A673 (cell line): ENCODE measurements at regions not wholly inside any gene's neighbourhood (a gene's known extent, or its start where the extent isn't known, plus 50 kb on each side); places are given as distances from the start of the nearest gene placed in this dataset.

Experiments used
- BruUV-seq: library from RNA; stranded (reverse); fragments of 400-500 nt; replicated peaks from 2 replicates; lab custom pipeline; 2021; lab: Mats Ljungman, UMichigan
- CTCF ChIA-PET: fragments of 300-600 bp; sonication (Branson Sonifier 250); formaldehyde crosslinking; loops from one replicate; lab custom pipeline; 2022; ENCODE audit warnings: antibody characterized with exemption; lab: Charles Lee
- POLR2A ChIA-PET: fragments of 300-600 bp; sonication (Branson Sonifier 250); formaldehyde crosslinking; loops from one replicate; lab custom pipeline; 2022; ENCODE audit warnings: antibody characterized with exemption; ENCODE audit not compliant: low non-redundant PET; lab: Charles Lee
- DNase-seq: peaks from one replicate; pipeline ENCODE4 v3.0.0-alpha.2; 2015; ENCODE audit warnings: low spot score
- H3K27ac ChIP-seq: fragments of 200-600 bp; sonication (generic); 2 replicates; pipeline ENCODE4 v1.5.1; 2016; ENCODE audit warnings: mixed run types, low read depth, mild to moderate bottlenecking, mixed read lengths, antibody characterized with exemption, low read length; ENCODE audit not compliant: poor library complexity, severe bottlenecking
- H3K27me3 ChIP-seq: fragments of 200-600 bp; sonication (generic); replicated peaks from 2 replicates; pipeline ENCODE4 v1.6.1; 2017; ENCODE audit warnings: mixed run types, low read depth, mild to moderate bottlenecking, mixed read lengths, antibody characterized with exemption, low read length; ENCODE audit not compliant: insufficient read depth, poor library complexity
- H3K36me3 ChIP-seq: fragments of 200-600 bp; sonication (generic); 2 replicates; pipeline ENCODE4 v1.6.1; 2016; ENCODE audit warnings: mixed run types, mild to moderate bottlenecking, mixed read lengths, antibody characterized with exemption, low read length; ENCODE audit not compliant: insufficient read depth, poor library complexity, severe bottlenecking
- H3K4me1 ChIP-seq: fragments of 200-600 bp; sonication (generic); 2 replicates; pipeline ENCODE4 v1.6.1; 2017; ENCODE audit warnings: mixed run types, mild to moderate bottlenecking, mixed read lengths, antibody characterized with exemption, low read length; ENCODE audit not compliant: insufficient read depth, poor library complexity, severe bottlenecking
- H3K4me3 ChIP-seq: fragments of 200-600 bp; sonication (generic); 2 replicates; pipeline ENCODE4 v1.5.1; 2016; ENCODE audit warnings: low read depth, mixed run types, mild to moderate bottlenecking, mixed read lengths, low read length; ENCODE audit not compliant: poor library complexity, severe bottlenecking
- H3K9me3 ChIP-seq: fragments of 200-600 bp; sonication (generic); 2 replicates; pipeline ENCODE4 v1.6.1; 2016; ENCODE audit warnings: mixed run types, low read depth, mild to moderate bottlenecking, mixed read lengths, antibody characterized with exemption, low read length; ENCODE audit not compliant: poor library complexity, severe bottlenecking
- EZH2 ChIP-seq: fragments of 200-600 bp; sonication (generic); IDR thresholded peaks from 2 replicates; pipeline ENCODE4 v1.6.1; 2017; ENCODE audit warnings: borderline replicate concordance, low read depth, mild to moderate bottlenecking, mixed read lengths, antibody characterized with exemption, low read length; ENCODE audit not compliant: poor library complexity, severe bottlenecking
- intact Hi-C: fragments of 100-400 bp; cut with micrococcal nuclease; formaldehyde crosslinking; loops from one replicate; pipeline ENCODE4 v1.10.0; 2022; ENCODE audit not compliant: unreplicated experiment
- TF ChIP-seq, protein P1 (sequence below): fragments of 300-800, 200-600 bp; sonication (generic); conservative IDR thresholded peaks from 2 replicates; pipeline ENCODE4 v1.5.1; 2017; ENCODE audit warnings: low read depth, mild to moderate bottlenecking, antibody characterized with exemption, low read length, moderate library complexity, mixed read lengths

DNA sequence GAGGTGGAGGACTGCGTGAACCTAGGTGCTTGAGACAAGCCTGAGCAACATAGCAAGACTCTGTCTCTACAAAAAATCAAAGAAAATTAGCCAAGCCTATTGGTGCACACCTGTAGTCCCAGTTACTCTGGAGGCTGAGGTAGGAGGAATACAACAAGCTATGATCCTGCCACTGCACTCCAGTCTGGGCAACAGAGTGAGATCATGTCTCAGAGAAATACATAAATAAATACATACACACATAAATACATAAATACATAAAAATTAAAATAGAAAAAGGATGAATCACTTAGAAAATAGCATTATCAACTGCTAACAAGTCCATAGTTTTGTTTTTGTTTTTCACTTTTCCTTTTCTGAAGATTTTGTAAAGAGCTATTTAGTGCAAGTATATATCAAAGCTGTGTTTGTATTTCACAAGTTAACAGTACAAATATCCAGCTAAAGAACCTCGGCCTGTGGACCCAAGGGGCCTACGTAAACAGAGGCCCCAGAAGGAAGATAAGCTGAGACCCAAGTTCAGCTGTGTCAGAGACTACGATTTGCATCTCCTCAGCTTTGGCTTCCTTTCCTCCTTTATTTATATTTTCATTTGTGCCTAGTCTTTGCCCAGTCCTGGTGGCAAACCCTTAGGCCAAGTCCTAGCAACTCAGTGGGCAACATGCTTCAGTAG lies 67.1 kb upstream of the ROBO2 start:
- H3K4me1 ChIP-seq = no peaks in the 10 kb centered on the region
- H3K4me3 ChIP-seq = no peak overlapping the region
- H3K27ac ChIP-seq = no peak overlapping the region
- BruUV-seq = no TSS peak
- H3K9me3 ChIP-seq = no peaks in the 10 kb centered on the region
- intact Hi-C loops = no loop called here
- H3K36me3 ChIP-seq = no peaks in the 10 kb centered on the region
- DNase-seq = no peak
- no peak for TF ChIP-seq EZH2
- TF ChIP-seq, protein P1, sequence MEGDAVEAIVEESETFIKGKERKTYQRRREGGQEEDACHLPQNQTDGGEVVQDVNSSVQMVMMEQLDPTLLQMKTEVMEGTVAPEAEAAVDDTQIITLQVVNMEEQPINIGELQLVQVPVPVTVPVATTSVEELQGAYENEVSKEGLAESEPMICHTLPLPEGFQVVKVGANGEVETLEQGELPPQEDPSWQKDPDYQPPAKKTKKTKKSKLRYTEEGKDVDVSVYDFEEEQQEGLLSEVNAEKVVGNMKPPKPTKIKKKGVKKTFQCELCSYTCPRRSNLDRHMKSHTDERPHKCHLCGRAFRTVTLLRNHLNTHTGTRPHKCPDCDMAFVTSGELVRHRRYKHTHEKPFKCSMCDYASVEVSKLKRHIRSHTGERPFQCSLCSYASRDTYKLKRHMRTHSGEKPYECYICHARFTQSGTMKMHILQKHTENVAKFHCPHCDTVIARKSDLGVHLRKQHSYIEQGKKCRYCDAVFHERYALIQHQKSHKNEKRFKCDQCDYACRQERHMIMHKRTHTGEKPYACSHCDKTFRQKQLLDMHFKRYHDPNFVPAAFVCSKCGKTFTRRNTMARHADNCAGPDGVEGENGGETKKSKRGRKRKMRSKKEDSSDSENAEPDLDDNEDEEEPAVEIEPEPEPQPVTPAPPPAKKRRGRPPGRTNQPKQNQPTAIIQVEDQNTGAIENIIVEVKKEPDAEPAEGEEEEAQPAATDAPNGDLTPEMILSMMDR = no peak
- no peaks in the 10 kb centered on the region for H3K27me3 ChIP-seq
- CTCF ChIA-PET = no interaction called here
- POLR2A ChIA-PET = no interaction called here

DNA sequence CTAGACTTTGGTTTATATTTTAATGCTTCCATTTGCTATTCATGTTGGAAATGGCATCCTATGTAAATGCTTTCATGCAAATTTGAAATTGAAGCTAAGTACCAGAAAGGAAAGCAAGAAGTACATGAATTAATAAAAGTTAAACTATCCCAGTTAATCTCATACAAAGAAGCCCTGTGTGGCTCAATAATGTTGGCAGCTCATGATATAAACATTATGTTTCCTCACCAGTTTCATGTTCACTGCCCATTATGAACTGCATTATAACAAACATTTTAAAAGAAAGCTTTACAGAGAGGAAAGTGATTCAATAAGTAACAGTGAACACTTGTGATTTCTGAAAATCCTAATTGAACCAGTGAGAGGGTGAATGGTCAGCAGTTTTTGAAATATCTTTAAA lies 62.9 kb upstream of the ROBO2 start:
- ChIA-PET POLR2A (no interaction called here), CTCF (no interaction called here)
- intact Hi-C loops = no loop called here
- H3K27me3 ChIP-seq = no peaks in the 10 kb centered on the region
- no TSS peak for BruUV-seq
- DNase-seq = no peak
- TF ChIP-seq EZH2 = no peak
- TF ChIP-seq, protein P1 = no peak
- H3K4me3 ChIP-seq = no peak overlapping the region
- no peak overlapping the region for H3K27ac ChIP-seq
- no peaks in the 10 kb centered on the region for H3K36me3 ChIP-seq
- no peaks in the 10 kb centered on the region for H3K9me3 ChIP-seq
- H3K4me1 ChIP-seq = no peaks in the 10 kb centered on the region

DNA sequence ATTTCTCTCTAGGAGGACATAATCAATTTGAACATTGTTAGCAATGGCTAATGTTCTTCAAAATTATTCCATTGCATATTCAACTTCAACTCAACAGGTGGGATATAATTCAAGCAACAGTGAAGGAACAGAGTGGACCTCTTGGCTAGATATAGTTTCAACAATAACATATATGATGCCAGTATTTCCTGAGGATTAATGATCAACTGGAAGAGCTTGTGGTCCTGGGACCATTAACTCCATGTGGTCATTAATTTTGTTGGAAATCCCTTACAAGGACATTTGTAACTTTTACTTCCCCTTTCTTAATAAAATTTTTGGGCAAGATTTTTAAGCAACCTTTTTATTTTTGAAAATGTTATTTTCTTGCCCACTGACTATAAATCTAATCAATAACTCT lies 54.3 kb upstream of the ROBO2 start:
- TF ChIP-seq, protein P1 = no peak
- no peak for TF ChIP-seq EZH2
- Histone ChIP-seq H3K4me1 (peaks cover 12% of the 10 kb centered on the region), H3K36me3 (no peaks in the 10 kb centered on the region), H3K9me3 (no peaks in the 10 kb centered on the region), H3K27ac (no peak overlapping the region), H3K4me3 (no peak overlapping the region), H3K27me3 (no peaks in the 10 kb centered on the region)
- ChIA-PET CTCF (no interaction called here), POLR2A (no interaction called here)
- no TSS peak for BruUV-seq
- DNase-seq = no peak
- intact Hi-C loops = no loop called here
